ENCODE measurements at regions not wholly inside any gene's neighbourhood (a gene's known extent, or its start where the extent isn't known, plus 50 kb on each side); places are given as distances from the start of the nearest gene placed in this dataset.

DNA sequence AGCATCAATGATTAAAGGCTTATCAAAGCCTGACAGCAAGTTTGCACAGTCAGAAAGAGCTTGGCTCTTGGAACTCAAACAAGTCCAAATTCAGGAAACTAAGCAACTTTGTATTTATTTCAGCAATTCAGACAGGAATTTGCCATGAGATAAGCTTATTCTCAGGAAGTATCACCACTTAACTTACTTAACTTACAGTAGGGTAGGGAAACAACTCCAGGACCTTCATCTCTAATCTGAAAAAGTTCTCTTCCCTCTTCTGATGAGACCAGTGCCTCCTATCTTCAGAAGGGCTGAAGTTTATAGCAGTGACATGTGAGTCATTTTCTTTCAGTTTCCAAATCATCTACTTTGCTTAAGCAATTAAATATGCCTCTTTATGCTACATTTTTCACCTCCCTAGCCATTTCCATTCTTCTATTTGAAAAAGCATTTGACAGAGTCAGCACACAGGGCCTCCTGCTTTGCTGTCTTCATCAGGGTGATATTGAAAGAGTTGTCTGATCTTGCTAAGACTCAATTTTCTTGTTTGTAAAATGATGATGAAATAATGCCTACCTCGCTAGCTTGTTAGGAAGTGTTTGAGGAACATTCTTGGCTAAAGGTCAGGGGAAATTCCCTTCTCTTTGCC is 389.5 kb downstream of the RND3 start:
- in situ Hi-C loops (cut with MboI; ENCODE audit: low sequenced_read_pairs, unreplicated experiment), result no loop called here
- no peak for DNase-seq (ENCODE audit: low spot score)
- TF ChIP-seq, protein P1, sequence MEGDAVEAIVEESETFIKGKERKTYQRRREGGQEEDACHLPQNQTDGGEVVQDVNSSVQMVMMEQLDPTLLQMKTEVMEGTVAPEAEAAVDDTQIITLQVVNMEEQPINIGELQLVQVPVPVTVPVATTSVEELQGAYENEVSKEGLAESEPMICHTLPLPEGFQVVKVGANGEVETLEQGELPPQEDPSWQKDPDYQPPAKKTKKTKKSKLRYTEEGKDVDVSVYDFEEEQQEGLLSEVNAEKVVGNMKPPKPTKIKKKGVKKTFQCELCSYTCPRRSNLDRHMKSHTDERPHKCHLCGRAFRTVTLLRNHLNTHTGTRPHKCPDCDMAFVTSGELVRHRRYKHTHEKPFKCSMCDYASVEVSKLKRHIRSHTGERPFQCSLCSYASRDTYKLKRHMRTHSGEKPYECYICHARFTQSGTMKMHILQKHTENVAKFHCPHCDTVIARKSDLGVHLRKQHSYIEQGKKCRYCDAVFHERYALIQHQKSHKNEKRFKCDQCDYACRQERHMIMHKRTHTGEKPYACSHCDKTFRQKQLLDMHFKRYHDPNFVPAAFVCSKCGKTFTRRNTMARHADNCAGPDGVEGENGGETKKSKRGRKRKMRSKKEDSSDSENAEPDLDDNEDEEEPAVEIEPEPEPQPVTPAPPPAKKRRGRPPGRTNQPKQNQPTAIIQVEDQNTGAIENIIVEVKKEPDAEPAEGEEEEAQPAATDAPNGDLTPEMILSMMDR (IDR thresholded peaks at IDR 0.05; ENCODE audit: borderline replicate concordance, control extremely low read depth, extremely low read depth, insufficient read depth, missing control alignments), result no peak

DNA sequence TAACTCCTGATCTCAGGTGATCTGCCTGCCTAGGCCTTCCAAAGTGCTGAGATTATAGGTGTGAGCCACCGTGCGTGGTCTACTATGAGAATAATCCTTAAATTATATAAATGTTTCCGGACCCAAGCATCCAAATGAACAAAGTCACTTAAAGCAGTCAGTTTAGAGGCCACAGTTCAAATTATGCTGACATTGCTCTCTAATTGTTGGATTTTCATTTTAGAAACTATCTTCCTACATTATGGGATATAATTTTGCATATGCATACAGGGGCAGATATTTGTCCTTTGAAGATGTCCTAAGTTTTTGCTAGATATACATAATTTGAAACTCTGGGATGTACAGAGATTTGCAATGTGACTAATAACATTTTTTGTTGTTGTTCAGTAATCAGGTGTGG is 390.1 kb downstream of the RND3 start:
- no peak for DNase-seq (ENCODE audit: low spot score)
- TF ChIP-seq, protein P1 (IDR thresholded peaks at IDR 0.05; ENCODE audit: borderline replicate concordance, control extremely low read depth, extremely low read depth, insufficient read depth, missing control alignments), result no peak
- in situ Hi-C loops (cut with MboI; ENCODE audit: low sequenced_read_pairs, unreplicated experiment), result no loop called here

DNA sequence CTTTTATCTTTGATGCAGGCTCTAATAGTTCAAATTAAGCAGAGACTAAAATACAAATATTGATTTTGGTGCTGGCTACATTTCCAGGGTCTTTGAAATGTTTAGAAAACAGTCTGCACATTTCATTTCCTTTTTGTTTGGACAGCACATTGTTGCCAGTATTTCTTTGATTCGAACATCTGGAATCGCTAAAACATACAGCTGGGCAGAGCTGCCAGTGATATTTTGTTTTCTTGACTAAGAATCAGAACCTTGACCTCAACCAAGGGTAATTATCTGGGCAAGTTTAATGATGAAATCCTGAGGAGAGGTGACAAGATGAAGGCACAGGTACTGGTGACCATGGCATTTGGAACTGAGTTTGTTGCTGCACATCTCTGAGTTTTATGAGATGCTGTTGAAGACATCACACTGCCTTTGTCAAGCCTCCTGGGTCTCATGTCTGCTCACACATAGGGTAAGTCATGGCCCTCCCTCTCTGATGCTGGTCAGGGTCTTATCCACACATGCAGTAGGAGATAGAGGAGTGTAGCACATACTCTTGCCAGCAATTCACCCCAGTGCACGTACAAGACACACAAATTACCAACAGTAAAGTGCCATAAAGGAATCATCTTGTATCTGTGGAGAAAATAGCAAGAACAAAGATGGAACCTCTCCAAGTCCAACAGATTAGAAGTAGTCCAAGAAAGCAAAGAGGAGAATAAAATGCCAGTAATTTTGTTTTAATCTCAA is 391.9 kb downstream of the RND3 start:
- in situ Hi-C loops (cut with MboI; ENCODE audit: low sequenced_read_pairs, unreplicated experiment), result no loop called here
- TF ChIP-seq, protein P1 (IDR thresholded peaks at IDR 0.05; ENCODE audit: borderline replicate concordance, control extremely low read depth, extremely low read depth, insufficient read depth, missing control alignments), result no peak
- DNase-seq (ENCODE audit: low spot score), result no peak

DNA sequence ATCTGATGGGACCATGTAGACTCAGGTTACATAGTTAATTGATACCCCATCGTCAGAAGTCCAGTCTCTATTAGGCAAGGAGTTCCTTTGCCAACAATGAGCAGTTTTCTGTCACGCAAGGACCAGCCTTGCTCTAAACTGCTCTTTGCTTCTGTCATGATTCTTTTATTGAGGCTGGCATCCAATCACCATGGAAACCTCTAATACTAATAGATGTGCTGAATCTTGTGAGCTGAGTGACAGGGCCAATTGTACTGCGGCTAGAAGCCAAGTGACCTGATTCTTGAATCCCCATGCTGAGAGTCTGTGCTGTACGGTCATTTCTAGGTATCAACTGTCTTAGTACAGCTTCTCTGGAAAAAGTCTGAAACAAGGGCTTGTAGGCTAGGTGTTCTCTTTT is 395.6 kb downstream of the RND3 start:
- TF ChIP-seq, protein P1 (IDR thresholded peaks at IDR 0.05; ENCODE audit: borderline replicate concordance, control extremely low read depth, extremely low read depth, insufficient read depth, missing control alignments), result no peak
- no peak for DNase-seq (ENCODE audit: low spot score)
- in situ Hi-C loops (cut with MboI; ENCODE audit: low sequenced_read_pairs, unreplicated experiment), result no loop called here

DNA sequence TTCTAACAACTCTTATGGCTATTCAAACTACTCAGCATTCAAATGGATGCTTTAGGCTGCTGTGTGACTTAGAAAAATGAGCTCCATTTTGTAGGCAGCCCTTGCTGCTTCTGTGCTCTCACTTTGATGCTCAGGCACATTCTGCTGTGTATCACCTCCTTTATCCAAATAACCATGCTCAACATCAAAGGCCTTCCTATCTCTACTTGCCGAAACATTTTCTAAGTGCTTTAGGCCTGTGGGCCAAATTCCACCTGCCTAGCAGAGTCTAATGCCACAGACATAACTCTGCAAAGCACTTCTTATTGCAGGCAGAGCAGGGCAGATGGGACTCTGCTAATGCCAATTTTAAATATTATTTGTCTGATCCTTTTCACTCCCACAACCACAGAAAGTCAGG is 397.4 kb downstream of the RND3 start:
- in situ Hi-C loops (cut with MboI; ENCODE audit: low sequenced_read_pairs, unreplicated experiment), result no loop called here
- DNase-seq (ENCODE audit: low spot score), result no peak
- TF ChIP-seq, protein P1 (IDR thresholded peaks at IDR 0.05; ENCODE audit: borderline replicate concordance, control extremely low read depth, extremely low read depth, insufficient read depth, missing control alignments), result no peak

DNA sequence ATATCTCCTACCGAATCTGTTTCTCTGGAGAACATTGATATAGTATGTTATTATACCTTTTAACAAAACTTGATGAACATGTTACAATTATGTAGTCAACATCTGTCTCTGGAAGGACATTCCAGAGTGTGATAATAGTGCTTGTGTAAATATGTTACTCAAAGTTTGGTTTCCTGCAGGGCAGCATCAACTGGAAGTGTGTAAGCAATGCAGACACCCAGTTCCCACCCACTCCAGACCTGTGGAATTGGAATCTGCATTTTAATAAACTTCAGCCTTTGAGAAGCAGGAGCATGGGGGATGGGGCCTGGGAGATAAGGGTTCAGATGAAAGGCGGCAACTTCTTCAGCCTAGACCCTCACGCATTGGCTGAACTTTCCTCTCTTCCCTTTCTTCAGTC is 398.9 kb downstream of the RND3 start:
- in situ Hi-C loops (cut with MboI; ENCODE audit: low sequenced_read_pairs, unreplicated experiment), result no loop called here
- TF ChIP-seq, protein P1 (IDR thresholded peaks at IDR 0.05; ENCODE audit: borderline replicate concordance, control extremely low read depth, extremely low read depth, insufficient read depth, missing control alignments), result no peak
- DNase-seq (ENCODE audit: low spot score), result no peak
